ENCODE measurements at regions not wholly inside any gene's neighbourhood (a gene's known extent, or its start where the extent isn't known, plus 50 kb on each side); places are given as distances from the start of the nearest gene placed in this dataset.
A peak's percentile ranks its signal among the peaks of the same experiment; 100 is the strongest.

DNA sequence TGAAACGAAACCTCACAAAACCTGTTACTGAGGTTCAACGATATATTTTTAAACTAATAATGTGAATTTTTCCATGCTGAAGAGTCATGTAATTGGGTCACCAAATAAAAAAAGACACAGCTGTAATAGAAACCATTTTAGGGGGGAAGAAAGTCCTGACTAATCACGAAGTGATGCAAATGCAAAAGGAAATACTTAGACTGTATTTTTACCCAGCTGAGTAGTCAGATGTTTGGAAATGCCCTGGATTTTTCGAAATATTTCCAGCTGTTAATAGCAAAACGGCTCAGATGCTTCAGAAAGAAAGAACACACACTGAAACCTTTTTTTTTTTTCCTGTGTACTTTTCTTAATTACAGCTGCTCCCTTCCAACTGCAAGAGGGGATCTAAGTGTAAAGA lies 210.3 kb downstream of the SETD4 start:
- peak; percentile 23 for DNase-seq (ENCODE audit: low read depth)

DNA sequence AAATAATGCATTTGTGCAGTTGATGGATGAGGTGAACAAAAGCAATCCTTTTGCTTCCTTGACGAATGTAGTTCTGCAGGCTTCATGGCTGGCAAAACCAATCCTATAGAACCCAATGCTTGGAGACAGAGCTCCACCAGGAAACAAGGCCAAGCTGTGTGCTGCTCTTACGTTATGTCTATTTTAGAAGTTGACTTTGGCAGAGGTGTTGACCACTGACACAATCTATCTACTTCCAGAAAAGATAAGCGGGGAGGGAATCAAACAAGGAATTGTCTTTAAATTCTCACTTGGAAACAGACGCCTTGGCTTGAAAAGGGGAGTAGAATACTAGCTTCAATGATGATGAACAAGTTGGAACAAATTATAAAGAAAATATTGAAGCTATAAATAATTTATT lies 211.2 kb downstream of the SETD4 start:
- no peak for DNase-seq (ENCODE audit: low read depth)

DNA sequence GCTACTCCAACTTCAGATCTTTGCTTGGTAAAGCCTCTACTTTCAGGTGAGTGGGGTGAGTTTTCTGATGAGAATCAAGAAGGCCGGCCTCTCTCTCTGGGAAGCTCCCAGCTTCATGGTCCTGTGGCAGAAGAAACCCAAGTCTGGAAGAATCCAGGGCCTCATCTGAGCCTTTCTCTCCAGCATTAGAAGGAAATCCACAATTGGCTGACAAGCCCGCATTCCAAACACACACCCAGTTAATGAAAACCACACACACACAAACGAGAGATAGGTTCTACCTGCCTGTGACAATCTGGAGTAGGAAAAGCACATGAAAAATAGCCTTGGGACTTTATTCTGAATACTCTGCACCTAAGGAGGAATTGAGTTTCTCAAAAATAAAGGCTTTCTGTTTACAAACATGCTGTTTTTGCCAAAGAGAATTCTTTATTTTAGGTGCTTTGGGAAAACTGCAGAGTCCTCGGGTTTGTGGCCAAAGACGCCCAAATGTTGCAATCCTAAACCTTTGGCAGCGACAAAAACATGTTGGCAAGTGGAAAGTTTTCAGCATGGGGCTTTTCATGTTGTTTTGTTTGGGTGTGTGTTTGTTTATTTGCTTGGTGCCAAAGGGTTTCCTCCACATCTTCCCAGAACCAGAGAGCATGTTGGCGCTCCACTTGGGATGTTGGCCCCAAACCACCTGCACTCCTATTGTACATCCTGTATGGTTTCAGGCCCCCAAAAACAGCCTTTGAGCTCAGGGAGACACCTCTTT lies 216.2 kb downstream of the SETD4 start:
- no peak for DNase-seq (ENCODE audit: low read depth)

DNA sequence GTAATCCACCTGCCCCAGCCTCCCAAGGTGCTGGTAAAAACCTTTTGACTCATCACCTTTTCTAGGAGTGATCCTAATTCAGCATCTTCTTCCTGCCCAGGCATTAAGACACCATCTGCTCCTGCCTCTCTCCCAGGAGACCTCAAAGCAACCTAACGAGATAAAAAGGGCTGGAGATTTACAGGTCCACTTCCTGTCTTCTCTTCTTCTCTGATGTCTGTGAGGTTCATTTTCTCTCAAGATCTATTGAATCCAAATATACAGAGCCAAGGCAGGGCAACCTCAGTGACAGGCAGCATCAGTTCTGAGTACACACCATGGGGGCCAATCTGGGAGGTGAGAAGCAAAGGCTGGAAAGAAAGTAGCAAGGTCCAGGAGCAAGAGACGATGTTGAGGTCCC lies 219.4 kb downstream of the SETD4 start:
- no peak for DNase-seq (ENCODE audit: low read depth)

DNA sequence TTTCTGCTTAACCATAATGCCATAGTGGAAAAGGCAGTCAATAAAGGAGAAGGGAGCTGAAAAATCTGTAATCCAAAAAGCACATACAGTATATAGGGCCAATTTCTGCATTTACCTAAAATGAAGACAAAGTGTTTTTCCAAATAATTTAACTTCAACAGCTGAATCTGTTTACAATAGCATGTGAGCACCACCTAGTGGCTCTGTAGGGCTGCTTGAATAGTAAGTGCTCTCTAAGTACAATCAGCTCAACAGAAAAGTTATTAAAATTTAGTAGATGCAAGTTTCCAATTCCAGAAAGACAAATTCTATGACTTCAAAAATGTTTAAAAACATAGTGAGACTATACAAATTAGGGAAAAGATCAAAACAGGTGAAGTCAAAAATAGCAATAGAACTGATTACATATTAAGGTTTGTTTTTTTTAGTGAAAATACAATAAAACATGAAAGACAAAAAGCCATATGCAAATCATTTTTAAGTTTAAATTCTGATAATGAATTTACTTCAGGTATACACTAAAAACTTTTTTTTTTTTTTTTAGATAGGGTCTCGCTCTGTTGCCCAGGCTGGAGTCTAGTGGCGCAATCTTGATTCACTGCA lies 220.0 kb downstream of the SETD4 start:
- peak; percentile 82 for DNase-seq (ENCODE audit: low read depth)

DNA sequence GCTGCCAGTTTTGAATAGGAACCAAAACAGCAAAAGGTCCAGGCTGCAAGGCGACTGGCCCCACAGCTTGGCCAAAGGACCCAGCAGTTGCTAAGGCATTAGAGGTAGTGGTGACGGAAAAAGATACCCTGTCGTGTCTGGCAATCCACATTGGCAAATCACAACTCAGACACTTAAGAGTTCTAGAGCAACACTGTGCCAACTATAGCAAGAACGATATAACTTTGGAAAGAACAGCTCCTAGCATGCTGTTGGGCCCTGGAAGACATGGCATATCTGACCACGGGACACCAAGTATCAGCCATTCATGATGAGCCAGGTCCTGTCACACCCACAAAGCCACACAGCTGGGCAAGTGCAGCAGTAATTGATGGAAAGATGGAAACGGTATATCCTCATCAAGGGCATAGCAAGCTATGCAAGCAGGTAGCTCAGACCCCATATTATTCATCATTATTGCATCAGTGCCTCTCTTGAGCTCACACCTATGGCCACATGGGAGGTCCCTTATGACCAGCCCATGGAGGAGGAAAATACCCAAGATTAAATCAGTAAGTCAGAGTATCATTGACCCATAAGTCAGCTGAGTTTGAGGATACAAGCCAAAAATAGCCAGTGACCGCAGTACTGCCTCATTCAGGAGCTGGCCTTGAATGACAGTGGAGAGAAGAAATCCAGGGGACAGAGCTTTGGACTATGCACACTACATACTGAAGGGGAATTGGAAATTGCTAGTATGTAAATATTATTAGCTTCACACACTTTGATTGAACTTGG lies 221.2 kb downstream of the SETD4 start:
- no peak for DNase-seq (ENCODE audit: low read depth)

DNA sequence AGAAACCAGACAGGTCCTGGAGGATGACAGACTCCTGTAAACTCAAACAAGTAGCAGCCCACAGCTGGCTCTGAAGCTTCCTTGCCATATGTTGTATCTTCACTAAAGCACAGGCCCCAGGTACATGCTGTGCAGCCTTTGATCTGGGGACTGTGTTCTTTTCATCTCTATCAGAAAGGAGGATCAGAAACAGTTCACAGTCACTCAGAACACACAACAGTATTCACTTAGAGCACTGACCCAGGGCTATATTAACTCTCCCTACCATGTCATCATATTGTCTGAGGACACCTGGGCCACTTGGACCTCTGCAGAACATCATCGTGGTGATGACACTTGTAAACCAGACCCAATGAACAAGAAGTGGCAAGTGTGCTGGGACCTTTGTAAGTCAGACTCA lies 222.0 kb downstream of the SETD4 start:
- DNase-seq (ENCODE audit: low read depth): no peak

DNA sequence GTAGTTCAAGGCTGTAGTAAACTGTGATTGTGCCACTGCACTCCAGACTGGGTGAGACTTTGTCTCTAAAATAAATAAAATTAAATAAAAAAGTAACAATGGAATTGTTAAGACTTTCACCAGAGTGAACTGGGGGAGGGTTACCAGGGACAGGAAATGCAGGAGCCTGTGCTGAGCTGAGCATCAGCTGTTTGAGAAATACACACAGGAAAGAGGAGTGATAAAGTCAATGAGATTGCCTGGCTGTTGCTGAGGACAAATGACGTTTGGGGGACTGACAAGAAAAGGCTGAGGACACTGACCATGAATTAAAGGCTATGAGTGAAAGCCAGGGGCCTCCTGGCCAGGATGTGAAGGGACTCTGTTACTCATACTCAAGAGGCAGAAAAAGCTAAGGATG lies 226.3 kb downstream of the SETD4 start:
- no peak for DNase-seq (ENCODE audit: low read depth)

DNA sequence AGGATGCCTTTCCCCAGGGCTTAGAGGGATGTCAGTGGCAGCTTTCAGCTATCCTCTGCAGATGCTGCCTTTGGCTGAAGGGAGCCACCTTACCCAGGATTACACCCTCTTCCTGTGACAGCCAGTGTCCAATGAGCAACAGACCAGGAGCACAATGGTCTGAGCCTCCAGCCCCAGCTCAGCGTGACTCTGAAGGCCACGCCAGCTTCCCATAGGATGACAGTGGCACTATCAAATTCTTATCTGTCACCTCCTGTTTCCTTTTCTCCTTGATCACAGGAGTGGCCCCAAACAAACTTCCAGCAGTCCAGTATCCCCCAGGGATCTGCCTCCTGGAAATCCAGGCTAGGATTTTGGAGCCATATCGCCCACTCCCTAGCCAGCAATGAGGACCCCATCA lies 226.9 kb downstream of the SETD4 start:
- DNase-seq (ENCODE audit: low read depth): no peak

DNA sequence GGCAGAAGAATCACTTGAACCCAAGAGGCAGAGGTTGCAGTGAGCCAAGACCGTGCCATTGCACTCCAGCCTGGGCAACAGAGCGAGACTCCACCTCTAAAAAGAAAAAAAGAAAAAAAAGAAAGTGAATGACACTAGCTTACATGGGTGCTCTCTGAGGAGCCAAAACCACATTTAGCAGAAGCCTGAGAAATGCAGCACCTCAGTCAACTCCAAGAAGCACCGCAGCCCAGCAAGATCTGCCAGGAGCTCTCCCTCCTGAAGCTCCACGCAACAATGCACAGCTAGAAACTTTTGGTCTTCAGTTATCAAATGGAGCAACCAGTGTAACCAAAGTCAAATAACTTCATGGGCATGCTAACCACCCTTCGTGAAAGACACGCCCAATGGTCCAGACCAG lies 229.1 kb downstream of the SETD4 start:
- DNase-seq (ENCODE audit: low read depth): no peak

DNA sequence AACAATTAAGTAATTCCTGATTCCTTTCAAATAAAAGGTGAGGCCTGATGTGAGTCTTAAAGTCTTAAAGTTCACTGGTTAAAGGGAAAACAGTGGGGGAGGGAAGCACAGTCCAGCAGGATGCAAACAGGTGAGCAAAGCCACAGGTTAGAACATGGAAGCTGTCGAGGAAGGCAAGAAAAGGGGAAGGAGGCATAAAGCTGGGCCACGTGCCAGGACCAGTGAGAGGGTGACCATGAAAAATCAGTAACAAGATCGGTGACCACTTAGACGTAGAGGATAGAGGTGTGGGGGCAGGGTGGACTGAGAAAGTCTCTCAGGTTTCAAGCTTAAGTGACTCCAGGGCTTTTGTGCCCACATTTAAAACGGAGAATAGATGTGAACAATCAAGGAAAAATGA lies 231.3 kb downstream of the SETD4 start:
- DNase-seq (ENCODE audit: low read depth): peak; percentile 24

DNA sequence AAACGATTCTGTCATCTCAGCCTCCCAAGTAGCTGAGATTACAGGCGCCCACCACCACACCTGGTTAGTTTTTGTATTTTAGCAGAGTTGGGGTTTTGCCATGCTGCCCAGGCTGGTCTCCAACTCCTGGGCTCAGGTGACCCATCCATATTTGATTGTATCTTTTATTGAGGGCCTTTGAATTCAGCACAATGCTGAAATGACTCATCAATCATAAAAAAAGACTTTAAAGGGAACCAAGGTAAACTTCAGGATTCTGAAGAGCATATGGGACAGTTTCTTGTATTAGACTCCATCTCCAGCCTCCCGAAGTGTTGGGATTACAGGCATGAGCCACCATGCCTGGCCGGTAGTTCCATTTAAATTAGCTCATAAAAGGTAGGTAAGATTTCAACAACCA lies 232.2 kb downstream of the SETD4 start:
- no peak for DNase-seq (ENCODE audit: low read depth)

DNA sequence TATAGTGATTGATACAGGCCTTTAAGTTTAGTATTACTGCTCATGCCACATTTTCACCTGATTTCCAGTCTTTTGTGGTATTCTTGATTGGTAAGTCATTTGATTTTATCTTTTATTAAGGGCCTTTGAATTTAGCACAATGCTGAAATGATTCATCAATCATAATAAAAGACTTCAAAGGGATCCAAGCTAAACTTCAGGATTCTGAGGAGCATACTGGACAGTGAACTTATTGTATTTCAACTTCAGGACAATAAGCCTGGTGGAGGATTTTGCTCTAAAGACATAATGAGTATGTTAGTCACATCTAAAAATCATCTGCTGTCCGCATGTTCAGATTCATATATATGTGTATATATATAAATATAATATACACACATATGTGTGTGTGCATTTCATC lies 233.3 kb downstream of the SETD4 start:
- peak; percentile 39 for DNase-seq (ENCODE audit: low read depth)

DNA sequence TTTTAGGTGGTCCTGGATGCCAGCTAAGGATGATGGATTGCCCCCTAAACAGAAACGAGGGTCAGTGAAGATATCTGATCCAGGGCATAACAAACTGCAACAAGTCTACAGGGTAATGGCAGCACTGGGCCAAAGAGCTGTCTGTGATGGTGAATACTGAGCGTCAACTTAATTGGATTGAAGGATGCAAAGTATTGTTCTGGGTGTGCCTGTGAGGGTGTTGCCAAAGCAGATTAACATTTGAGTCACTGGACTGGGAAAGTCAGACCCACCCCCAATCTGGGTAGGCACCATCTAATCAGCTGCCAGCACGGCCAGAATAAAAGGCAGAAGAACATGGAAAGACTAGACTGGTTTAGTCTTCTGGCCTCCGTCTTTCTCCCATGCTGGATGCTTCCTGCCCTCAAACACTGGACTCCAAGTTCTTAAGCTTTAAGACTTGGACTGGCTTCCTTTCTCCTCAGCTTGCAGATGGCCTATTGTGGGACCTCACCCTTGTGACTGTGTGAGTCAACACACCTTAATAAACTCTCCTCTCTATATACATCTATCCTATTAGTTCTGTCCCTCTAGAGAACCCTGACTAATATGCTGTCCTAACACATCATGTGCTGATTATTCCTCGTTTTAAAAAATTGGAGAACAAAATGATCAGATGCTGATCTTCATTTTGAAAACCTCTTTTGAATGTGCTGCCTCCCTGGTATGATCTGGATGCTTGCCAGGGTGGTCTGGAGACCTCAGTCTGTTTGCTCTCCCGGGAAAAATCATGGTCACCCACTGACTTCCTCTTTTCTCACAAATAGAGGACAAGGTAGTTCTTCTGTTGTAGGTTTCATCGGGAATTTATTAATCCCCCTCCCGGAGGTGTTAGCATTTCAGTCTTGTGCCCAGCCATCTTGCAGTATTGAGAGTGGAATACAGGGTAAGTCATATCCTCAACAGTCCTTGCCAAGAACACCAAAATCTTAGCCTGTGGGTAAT lies 234.7 kb downstream of the SETD4 start:
- DNase-seq (ENCODE audit: low read depth): no peak

DNA sequence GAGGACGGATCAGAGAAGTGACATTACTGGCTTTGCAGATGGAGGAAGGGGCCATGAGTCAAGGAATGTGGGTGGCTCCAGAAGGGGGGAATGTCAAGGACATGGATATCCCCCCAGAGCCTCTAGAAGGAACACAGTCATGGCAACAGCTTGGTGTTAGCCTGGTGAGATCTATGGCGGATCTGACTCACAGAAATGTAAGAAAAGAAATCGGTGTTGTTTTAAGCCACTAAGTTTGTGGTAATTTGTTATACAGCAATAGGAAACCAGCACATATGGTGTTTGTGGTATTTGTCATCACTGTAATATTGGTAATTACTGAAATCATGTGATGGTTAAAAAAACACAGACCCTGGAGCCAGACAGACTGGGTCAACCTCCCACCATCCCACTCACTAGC lies 236.2 kb downstream of the SETD4 start:
- no peak for DNase-seq (ENCODE audit: low read depth)

DNA sequence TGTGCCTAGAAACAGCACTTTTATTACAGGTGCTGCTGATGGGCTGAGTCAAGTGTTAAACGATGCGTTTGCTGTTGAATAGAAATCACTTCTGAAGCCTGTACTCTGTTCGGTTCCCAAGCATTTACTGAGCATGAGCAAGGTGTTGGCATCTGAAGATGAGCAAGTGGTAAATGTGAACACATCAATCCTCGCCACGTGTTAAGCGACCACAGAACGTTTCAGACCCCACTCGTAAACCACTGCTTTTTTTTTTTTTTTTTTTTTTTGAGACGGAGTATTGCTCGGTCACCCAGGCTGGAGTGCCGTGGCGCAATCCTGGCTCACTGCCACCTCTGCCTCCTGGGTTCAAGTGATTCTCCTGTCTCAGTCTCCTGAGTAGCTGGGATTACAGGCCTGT lies 241.2 kb downstream of the SETD4 start:
- DNase-seq (ENCODE audit: low read depth): no peak

DNA sequence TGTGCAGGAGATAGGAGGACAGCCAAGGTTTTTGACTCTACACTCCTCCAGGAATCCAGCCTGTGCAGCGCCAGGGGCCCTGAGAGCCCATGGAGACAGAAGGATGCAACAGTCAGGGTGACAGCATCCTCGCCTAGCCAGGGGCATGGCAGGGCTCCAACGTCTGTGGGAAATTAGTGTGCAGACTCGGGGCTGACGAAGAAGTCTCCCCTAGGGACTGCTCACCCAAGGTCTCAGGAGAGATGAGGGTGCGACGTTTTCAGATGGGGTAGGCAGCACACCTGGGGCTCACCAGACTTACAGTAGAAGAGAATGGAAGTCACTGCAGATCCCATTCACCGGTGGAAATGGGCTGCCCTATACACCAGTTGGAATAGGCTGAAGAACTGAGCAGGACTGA lies 241.7 kb downstream of the SETD4 start:
- peak; percentile 25 for DNase-seq (ENCODE audit: low read depth)

DNA sequence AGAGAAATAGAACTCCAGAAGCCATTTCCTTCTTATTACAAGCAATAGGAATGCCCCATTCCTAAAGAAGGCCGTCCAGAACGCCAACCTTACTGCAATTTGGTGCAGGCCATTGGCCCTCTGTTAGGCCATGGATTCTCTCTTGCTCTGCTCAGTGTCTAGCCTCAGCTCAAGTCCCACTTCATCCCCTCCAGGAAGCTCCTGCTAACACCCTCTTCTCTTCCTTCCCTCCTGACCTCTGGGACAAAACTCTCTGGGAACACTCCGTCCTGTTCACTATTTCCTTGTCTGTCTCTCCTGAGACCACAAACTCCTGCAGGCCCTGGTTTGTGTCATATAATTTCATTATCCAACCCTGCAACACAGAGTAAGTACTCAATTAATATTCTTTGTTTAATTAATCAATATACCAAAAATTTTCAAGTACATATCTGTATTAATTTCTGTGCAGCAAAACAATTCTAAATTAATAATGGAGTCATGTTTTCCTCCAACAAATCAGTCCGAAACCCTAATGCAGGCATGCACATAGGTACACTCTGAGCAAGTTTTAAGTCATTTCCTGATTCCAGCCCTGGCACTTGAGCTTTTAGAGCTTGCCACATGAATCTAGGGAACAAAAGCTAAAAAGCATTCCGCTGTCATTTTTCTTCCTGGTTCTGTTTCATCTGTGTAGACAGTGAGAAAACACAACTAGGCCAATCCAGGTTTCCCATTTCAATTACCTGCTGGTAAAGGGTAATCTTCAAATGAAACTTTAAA lies 245.3 kb downstream of the SETD4 start:
- no peak for DNase-seq (ENCODE audit: low read depth)

DNA sequence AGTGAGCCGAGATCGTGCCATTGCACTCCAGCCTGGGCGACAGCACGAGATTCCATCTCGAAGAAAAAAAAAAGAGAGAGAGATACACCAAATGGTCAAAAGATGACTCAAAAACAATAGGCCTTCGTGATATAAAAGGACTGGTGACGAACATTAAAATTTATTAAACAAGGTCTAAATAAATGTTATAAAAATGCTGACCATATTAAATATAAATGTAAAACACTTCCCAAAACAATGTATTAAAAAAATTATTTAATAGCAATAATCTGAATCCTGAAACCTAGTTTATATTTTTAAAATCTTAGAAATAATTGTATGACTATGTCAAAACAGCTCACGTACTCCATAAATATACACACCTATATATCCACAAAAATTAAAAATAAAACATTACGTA lies 247.6 kb downstream of the SETD4 start:
- DNase-seq (ENCODE audit: low read depth): no peak

DNA sequence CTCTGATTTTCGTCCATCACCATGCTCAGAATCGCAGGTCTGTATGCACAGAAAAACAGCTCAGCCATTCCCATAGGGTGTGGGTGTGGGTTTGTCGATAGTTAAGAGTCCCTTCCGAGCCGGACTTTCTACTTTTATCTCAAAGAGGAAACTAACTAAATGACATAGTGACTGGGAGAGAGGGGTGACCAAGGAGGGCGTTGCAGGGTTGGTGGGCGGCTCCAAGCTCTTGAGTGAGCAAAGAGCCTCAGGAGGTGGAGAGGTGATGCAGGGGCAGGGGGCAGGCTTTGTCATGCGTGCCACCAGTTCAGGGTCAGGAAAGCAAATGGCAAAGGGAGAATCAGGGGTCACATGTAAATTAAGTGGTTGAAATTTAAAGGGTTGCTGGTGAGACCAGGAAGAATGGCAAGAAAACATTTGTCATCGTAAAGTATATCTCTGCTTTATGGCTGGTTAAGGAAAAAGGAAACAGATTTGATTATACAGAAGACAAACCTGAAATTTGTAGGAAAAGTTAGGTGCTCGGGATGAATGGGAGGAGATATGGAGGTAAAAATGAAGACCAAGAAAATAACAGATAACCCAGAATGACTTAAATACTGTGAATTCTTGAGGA lies 249.0 kb downstream of the SETD4 start:
- no peak for DNase-seq (ENCODE audit: low read depth)

Data from M059J (cell line).